Prostate gland (tissue), 2 donors: ENCODE measurements at regions not wholly inside any gene's neighbourhood (a gene's known extent, or its start where the extent isn't known, plus 50 kb on each side); places are given as distances from the start of the nearest gene placed in this dataset.

Experiments
- POLR2A ChIP-seq: fragments of 450-650 bp; IDR thresholded peaks from one replicate; pipeline ENCODE4 v1.6.1; 2016; ENCODE audit warnings: antibody characterized with exemption, mild to moderate bottlenecking
- POLR2AphosphoS5 ChIP-seq: sonication (generic); formaldehyde crosslinking; IDR thresholded peaks from one replicate; pipeline ENCODE4 v1.6.1; 2017; ENCODE audit warnings: antibody characterized with exemption
- TF ChIP-seq, protein P1 (sequence below), 4 experiments: fragments of 200-600 bp in 2 of 4; fragments of 450-650 bp in 2 of 4; sonication (generic) in 2 of 4; IDR thresholded peaks; 1 replicate in 3 of 4; 2 replicates in 1 of 4; pipeline ENCODE4 v1.5.1; 2016 to 2019; ENCODE audit warnings: antibody characterized with exemption in 4 of 4, mild to moderate bottlenecking in 2 of 4, moderate library complexity in 2 of 4

DNA sequence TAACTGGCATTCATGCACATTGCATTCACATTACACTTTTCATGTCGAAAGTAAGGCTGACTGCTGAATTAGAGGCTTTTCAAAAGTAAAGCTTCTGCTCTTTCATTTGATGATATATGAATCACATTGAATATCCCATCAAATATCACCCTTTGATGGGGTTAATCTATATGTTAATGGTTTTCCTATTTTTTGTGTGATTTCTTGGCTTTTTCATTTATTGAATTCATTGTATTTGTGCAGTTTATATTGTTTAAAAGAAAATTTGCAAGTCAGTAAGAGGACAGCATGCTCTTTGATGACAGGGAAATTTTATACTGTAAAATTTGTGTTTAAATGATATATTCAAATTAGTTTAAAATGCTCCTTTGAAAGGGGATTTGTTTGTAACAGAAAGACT lies 344.1 kb downstream of the PCDH10 start:
- TF ChIP-seq, protein P1, sequence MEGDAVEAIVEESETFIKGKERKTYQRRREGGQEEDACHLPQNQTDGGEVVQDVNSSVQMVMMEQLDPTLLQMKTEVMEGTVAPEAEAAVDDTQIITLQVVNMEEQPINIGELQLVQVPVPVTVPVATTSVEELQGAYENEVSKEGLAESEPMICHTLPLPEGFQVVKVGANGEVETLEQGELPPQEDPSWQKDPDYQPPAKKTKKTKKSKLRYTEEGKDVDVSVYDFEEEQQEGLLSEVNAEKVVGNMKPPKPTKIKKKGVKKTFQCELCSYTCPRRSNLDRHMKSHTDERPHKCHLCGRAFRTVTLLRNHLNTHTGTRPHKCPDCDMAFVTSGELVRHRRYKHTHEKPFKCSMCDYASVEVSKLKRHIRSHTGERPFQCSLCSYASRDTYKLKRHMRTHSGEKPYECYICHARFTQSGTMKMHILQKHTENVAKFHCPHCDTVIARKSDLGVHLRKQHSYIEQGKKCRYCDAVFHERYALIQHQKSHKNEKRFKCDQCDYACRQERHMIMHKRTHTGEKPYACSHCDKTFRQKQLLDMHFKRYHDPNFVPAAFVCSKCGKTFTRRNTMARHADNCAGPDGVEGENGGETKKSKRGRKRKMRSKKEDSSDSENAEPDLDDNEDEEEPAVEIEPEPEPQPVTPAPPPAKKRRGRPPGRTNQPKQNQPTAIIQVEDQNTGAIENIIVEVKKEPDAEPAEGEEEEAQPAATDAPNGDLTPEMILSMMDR (IDR thresholded peaks at IDR 0.05): no peak
- no peak for TF ChIP-seq POLR2A
- TF ChIP-seq POLR2AphosphoS5: no peak
